ENCODE measurements at regions not wholly inside any gene's neighbourhood (a gene's known extent, or its start where the extent isn't known, plus 50 kb on each side); places are given as distances from the start of the nearest gene placed in this dataset.
A peak's percentile ranks its signal among the peaks of the same experiment; 100 is the strongest.

GRCh38 chr3:194240766-194241165 is 104.8 kb downstream of the HES1 start:
- no peak for DNase-seq (ENCODE audit: low read depth)
- H3K4me3 ChIP-seq (ENCODE audit: low read length) = no peak overlapping the region
- no peak for TF ChIP-seq CTCF (conservative IDR thresholded peaks at IDR 0.05; ENCODE audit: low read depth, low read length)

- no peak for TF ChIP-seq CTCF (conservative IDR thresholded peaks at IDR 0.05; ENCODE audit: low read depth, low read length)
- DNase-seq (ENCODE audit: low read depth) = no peak
- H3K4me3 ChIP-seq (ENCODE audit: low read length) = no peak overlapping the region
Measured at GRCh38 chr3:194243172-194243837, 107.4 kb downstream of the HES1 start.

GRCh38 chr3:194244167-194244566 is 107.0 kb downstream of the CPN2 start:
- H3K4me3 ChIP-seq (ENCODE audit: low read length) = no peak overlapping the region
- no peak for DNase-seq (ENCODE audit: low read depth)
- no peak for TF ChIP-seq CTCF (conservative IDR thresholded peaks at IDR 0.05; ENCODE audit: low read depth, low read length)

- no peak for DNase-seq (ENCODE audit: low read depth)
- no peak overlapping the region for H3K4me3 ChIP-seq (ENCODE audit: low read length)
- no peak for TF ChIP-seq CTCF (conservative IDR thresholded peaks at IDR 0.05; ENCODE audit: low read depth, low read length)
Measured at GRCh38 chr3:194245474-194245873, 105.7 kb downstream of the CPN2 start.

- no peak for DNase-seq (ENCODE audit: low read depth)
- no peak overlapping the region for H3K4me3 ChIP-seq (ENCODE audit: low read length)
- TF ChIP-seq CTCF (conservative IDR thresholded peaks at IDR 0.05; ENCODE audit: low read depth, low read length) = peak; percentile 10
Measured at GRCh38 chr3:194245975-194246561, 105.1 kb downstream of the CPN2 start.

- H3K4me3 ChIP-seq (ENCODE audit: low read length) = no peak overlapping the region
- no peak for DNase-seq (ENCODE audit: low read depth)
- no peak for TF ChIP-seq CTCF (conservative IDR thresholded peaks at IDR 0.05; ENCODE audit: low read depth, low read length)
Measured at GRCh38 chr3:194246709-194247349, 104.3 kb downstream of the CPN2 start.

- H3K4me3 ChIP-seq (ENCODE audit: low read length) = no peak overlapping the region
- no peak for DNase-seq (ENCODE audit: low read depth)
- no peak for TF ChIP-seq CTCF (conservative IDR thresholded peaks at IDR 0.05; ENCODE audit: low read depth, low read length)
Measured at GRCh38 chr3:194247350-194247740, 103.8 kb downstream of the CPN2 start.

Data from retinal pigment epithelial cell (primary cell).